Osteoblast (primary cell): ENCODE measurements at regions not wholly inside any gene's neighbourhood (a gene's known extent, or its start where the extent isn't known, plus 50 kb on each side); places are given as distances from the start of the nearest gene placed in this dataset.

Source experiments
- DNase-seq: peaks from one replicate; pipeline ENCODE4 v3.0.0; 2011; ENCODE audit warnings: low spot score, mixed read lengths; ENCODE audit not compliant: insufficient read length; ENCODE audit errors: missing footprints
- H2AFZ ChIP-seq: 2 replicates; pipeline ENCODE4 v1.6.0; 2011; ENCODE audit warnings: mild to moderate bottlenecking, low read length
- H3K27ac ChIP-seq: 2 replicates; pipeline ENCODE4 v1.5.1; 2011; ENCODE audit warnings: mild to moderate bottlenecking, low read depth, low read length, moderate library complexity
- H3K27me3 ChIP-seq: 2 replicates; pipeline ENCODE4 v1.6.0; 2012; ENCODE audit warnings: mild to moderate bottlenecking, control low read depth, inconsistent platforms, low read length, moderate library complexity; ENCODE audit not compliant: insufficient read depth
- H3K36me3 ChIP-seq: 2 replicates; pipeline ENCODE4 v1.5.1; 2011; ENCODE audit warnings: mild to moderate bottlenecking, low read length, control low read depth, moderate library complexity; ENCODE audit not compliant: insufficient read depth
- H3K4me1 ChIP-seq: 2 replicates; pipeline ENCODE4 v1.5.1; 2011; ENCODE audit warnings: mild to moderate bottlenecking, low read length, control low read depth, moderate library complexity; ENCODE audit not compliant: insufficient read depth
- H3K4me2 ChIP-seq: 2 replicates; pipeline ENCODE4 v1.6.0; 2011; ENCODE audit warnings: mild to moderate bottlenecking, low read length; ENCODE audit not compliant: insufficient read depth
- H3K4me3 ChIP-seq: fragments of 200-600 bp; sonication (generic); 3 replicates; pipeline ENCODE4 v1.5.1; 2012; ENCODE audit warnings: mild to moderate bottlenecking, low read length, inconsistent platforms; ENCODE audit not compliant: insufficient read depth
- H3K79me2 ChIP-seq: 2 replicates; pipeline ENCODE4 v1.6.0; 2012; ENCODE audit warnings: mild to moderate bottlenecking, low read length, control low read depth, inconsistent platforms; ENCODE audit not compliant: insufficient read depth
- H3K9me3 ChIP-seq: 2 replicates; pipeline ENCODE4 v1.5.1; 2011; ENCODE audit warnings: low read depth, low read length, control low read depth
- H4K20me1 ChIP-seq: 2 replicates; pipeline ENCODE4 v1.6.0; 2012; ENCODE audit warnings: mild to moderate bottlenecking, low read length, control low read depth; ENCODE audit not compliant: insufficient read depth
- TF ChIP-seq, protein P1 (sequence below): IDR thresholded peaks from 2 replicates; pipeline ENCODE4 v1.5.1; 2011; ENCODE audit warnings: mild to moderate bottlenecking, low read depth, low read length, moderate library complexity; ENCODE audit errors: extremely low read depth

DNA sequence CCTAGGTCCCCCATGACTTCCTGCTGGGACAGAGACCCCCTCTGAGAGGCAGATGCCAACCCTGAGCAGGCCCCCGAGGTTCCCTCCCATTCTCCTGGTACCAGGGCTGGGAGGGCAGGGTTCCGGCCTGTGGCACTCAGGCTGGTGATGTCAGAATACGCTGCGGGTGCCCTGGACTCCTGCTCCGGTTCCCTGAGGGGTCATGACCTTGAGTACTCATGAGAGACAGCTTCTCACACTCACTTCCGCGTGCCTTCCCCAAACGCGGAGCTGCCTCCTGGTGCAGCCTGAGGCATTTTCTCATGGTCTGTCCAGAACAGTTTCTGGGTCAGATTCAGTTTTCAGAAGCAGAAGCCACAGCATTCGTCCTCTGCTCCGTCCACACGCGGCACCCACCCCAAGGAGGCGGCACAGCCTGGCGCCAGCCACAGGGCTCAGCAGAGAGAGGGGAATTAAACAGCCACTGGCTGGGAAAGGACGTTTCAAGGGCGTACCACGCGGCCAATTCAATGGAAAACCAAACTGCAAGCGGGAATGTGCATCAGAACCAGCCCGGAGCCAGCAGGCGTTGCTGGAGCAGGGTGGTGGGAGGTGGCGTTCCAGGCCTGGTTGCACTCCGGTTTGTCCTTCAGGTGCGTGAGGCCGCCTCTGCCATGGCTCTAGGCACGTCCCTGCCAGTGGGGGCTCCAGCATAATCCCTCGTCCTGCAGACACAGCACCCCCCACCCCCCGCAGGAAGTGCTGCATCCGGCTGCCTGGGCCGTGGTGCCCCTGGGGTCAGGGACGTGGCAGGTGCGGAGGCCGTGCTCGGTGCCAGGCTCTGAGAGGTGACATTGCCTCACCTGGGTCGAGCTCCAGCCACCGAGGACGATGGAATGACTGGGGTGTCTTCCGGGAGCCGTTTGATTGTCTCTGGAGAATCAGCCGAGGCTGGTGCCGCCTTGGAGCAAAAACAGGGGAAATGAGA, 58.3 kb upstream of the BHLHE23 start:
- Histone ChIP-seq H3K27me3 (no peaks in the 10 kb centered on the region), H3K79me2 (no peaks in the 10 kb centered on the region), H3K4me2 (no peak overlapping the region), H3K27ac (no peak overlapping the region), H4K20me1 (no peaks in the 10 kb centered on the region), H3K36me3 (no peaks in the 10 kb centered on the region), H3K9me3 (no peaks in the 10 kb centered on the region), H2AFZ (no peak overlapping the region), H3K4me3 (no peak overlapping the region), H3K4me1 (no peaks in the 10 kb centered on the region)
- DNase-seq: peak; percentile 47
- TF ChIP-seq, protein P1, sequence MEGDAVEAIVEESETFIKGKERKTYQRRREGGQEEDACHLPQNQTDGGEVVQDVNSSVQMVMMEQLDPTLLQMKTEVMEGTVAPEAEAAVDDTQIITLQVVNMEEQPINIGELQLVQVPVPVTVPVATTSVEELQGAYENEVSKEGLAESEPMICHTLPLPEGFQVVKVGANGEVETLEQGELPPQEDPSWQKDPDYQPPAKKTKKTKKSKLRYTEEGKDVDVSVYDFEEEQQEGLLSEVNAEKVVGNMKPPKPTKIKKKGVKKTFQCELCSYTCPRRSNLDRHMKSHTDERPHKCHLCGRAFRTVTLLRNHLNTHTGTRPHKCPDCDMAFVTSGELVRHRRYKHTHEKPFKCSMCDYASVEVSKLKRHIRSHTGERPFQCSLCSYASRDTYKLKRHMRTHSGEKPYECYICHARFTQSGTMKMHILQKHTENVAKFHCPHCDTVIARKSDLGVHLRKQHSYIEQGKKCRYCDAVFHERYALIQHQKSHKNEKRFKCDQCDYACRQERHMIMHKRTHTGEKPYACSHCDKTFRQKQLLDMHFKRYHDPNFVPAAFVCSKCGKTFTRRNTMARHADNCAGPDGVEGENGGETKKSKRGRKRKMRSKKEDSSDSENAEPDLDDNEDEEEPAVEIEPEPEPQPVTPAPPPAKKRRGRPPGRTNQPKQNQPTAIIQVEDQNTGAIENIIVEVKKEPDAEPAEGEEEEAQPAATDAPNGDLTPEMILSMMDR: no peak

GRCh38 chr20:63064310-63064709, 57.5 kb upstream of the BHLHE23 start:
- H3K4me1 ChIP-seq: no peaks in the 10 kb centered on the region
- no peaks in the 10 kb centered on the region for H3K79me2 ChIP-seq
- no peak overlapping the region for H3K27ac ChIP-seq
- no peaks in the 10 kb centered on the region for H3K36me3 ChIP-seq
- no peaks in the 10 kb centered on the region for H3K27me3 ChIP-seq
- H3K4me3 ChIP-seq: no peak overlapping the region
- no peaks in the 10 kb centered on the region for H3K9me3 ChIP-seq
- no peak overlapping the region for H3K4me2 ChIP-seq
- no peaks in the 10 kb centered on the region for H4K20me1 ChIP-seq
- peak; percentile 69 for DNase-seq
- TF ChIP-seq, protein P1: no peak
- no peak overlapping the region for H2AFZ ChIP-seq

DNA sequence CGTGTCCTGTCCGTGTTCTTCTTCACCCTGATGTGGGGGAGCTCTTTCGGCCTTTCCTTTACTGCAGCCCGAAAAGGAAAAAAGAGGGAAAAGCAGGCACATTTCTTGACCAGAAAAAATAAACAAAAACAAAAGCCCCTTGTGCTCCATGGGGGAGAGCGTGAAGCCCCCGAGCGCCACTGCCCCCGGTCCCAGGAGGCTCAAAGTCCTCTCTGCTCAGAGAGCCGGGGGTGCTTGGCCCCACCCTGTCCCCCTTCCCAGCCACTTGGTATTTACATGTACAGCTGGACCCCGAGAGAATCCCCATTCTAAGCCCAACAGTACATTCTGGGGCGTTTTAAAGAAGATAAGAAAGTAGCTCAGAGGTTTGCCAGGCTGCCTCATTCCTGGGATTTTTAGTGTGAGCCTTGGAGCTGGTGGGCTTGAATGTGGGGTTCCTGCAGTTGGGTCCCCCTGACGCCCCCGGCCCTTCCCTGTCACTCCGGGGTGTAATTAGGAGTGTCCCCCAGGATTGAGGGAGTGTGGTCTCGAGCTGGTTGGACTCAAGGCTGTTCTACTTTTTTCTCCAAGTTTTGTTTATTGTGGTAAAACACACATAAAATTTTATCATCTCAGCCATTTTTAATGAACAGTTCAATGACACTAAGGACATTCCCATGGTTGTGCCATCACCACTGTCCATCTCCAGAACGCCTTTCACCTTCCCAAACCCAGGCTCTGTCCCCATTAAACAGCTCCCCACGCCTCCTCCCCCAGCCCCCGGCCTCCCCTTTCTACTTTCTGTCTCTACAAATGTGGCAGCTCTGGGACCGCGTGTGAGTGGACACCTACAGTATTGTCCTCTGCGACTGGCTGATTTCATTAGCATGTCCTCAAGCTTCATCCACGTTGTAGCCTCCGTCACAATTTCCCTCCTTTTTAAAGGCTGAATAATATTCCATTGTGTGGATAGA, 55.7 kb upstream of the BHLHE23 start:
- no peaks in the 10 kb centered on the region for H3K4me1 ChIP-seq
- H3K36me3 ChIP-seq: no peaks in the 10 kb centered on the region
- peak; percentile 50 for DNase-seq
- H3K4me2 ChIP-seq: no peak overlapping the region
- H3K4me3 ChIP-seq: no peak overlapping the region
- TF ChIP-seq, protein P1: no peak
- H2AFZ ChIP-seq: no peak overlapping the region
- no peaks in the 10 kb centered on the region for H3K79me2 ChIP-seq
- no peaks in the 10 kb centered on the region for H4K20me1 ChIP-seq
- H3K9me3 ChIP-seq: no peaks in the 10 kb centered on the region
- no peak overlapping the region for H3K27ac ChIP-seq
- peaks cover 7% of the 10 kb centered on the region for H3K27me3 ChIP-seq
